ENCODE measurements at regions not wholly inside any gene's neighbourhood (a gene's known extent, or its start where the extent isn't known, plus 50 kb on each side); places are given as distances from the start of the nearest gene placed in this dataset.
A peak's percentile ranks its signal among the peaks of the same experiment; 100 is the strongest.

DNA sequence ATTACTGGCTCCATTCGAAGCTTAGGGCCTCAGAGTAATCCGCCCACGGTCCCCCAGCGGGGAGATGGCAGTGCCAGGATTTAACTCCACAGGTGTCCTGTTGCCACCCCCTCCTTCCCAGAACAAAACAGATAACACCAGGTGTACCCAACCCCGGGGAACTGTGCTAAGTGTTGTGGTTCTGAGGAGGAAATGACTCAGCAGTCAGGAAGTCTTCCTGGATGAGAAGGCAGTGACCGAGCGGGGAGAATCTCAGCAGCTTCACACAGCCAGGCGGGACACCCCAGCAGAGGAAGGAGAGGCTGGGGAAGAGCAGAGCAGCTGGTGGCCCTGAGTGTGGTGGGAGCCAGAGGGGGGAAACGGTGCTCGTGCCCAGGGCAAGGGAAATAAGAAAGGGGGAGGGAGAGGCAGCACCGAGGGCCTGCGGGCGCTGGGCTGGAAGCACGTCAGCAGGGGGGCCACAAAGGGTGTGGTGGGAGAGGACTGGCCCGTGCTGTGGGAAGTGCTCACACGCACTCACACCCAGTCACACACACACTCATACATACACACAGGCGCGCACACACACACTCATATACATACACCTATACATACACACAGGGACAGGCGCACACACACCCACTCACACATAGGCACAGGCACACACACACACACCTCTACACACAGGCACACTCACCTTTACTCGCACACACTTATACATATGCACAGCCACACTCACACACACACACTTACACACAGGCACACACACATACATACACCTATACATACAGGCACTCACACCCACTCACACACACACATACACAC is 59.8 kb upstream of the CHST15 start:
- no peak for TF ChIP-seq CTCF (IDR thresholded peaks at IDR 0.05)
- DNase-seq (ENCODE audit: low spot score): no peak
- H3K27ac ChIP-seq: peak overlapping the region in 1 of 2 donors; percentile 88
- H3K4me3 ChIP-seq: peak overlapping the region; percentile 43

- Histone ChIP-seq H3K4me3 (peak overlapping the region; percentile 43), H3K27ac (peak overlapping the region; percentile 46 to 88)
- DNase-seq (ENCODE audit: low spot score): peak; percentile 85
Observed at GRCh38 chr10:124152139-124153022, 59.0 kb upstream of the CHST15 start.

GRCh38 chr10:124151466-124152095 is 58.2 kb upstream of the CHST15 start:
- Histone ChIP-seq H3K4me3 (peak overlapping the region; percentile 43), H3K27ac (peak overlapping the region; percentile 46 to 88)
- no peak for TF ChIP-seq CTCF (IDR thresholded peaks at IDR 0.05)
- no peak for DNase-seq (ENCODE audit: low spot score)

More at GRCh38 chr10:124152139-124153022, 59.0 kb upstream of the CHST15 start:
- no peak for TF ChIP-seq CTCF (IDR thresholded peaks at IDR 0.05)

GRCh38 chr10:124150807-124151417 is 57.5 kb upstream of the CHST15 start:
- no peak overlapping the region for H3K27ac ChIP-seq
- no peak for DNase-seq (ENCODE audit: low spot score)
- H3K4me3 ChIP-seq: no peak overlapping the region
- TF ChIP-seq CTCF (IDR thresholded peaks at IDR 0.05): no peak

GRCh38 chr10:124150189-124150806 is 56.9 kb upstream of the CHST15 start:
- no peak for DNase-seq (ENCODE audit: low spot score)
- TF ChIP-seq CTCF (IDR thresholded peaks at IDR 0.05): no peak
- no peak overlapping the region for H3K4me3 ChIP-seq
- no peak overlapping the region for H3K27ac ChIP-seq

Measured in coronary artery (tissue), 2 donors.